Endothelial cell (in vitro differentiated cells): ENCODE measurements at regions not wholly inside any gene's neighbourhood (a gene's known extent, or its start where the extent isn't known, plus 50 kb on each side); places are given as distances from the start of the nearest gene placed in this dataset.

Experiments used
- DNase-seq: peaks from one replicate; pipeline ENCODE4 v3.0.0; 2021; ENCODE audit warnings: low spot score
- H3K27ac Mint-ChIP-seq: one replicate; pipeline ENCODE4 v1.8.0; 2021; ENCODE audit warnings: mixed read lengths, inconsistent platforms; ENCODE audit not compliant: unreplicated experiment
- H3K27me3 Mint-ChIP-seq: one replicate; pipeline ENCODE4 v1.8.0; 2021; ENCODE audit warnings: mild to moderate bottlenecking, moderate library complexity, mixed read lengths, inconsistent platforms; ENCODE audit not compliant: unreplicated experiment
- H3K36me3 Mint-ChIP-seq: one replicate; pipeline ENCODE4 v1.8.0; 2021; ENCODE audit warnings: mild to moderate bottlenecking, low read depth, mixed read lengths, inconsistent platforms; ENCODE audit not compliant: unreplicated experiment
- H3K4me1 Mint-ChIP-seq: one replicate; pipeline ENCODE4 v1.8.0; 2021; ENCODE audit warnings: mild to moderate bottlenecking, mixed read lengths, inconsistent platforms; ENCODE audit not compliant: unreplicated experiment
- H3K4me3 Mint-ChIP-seq: one replicate; pipeline ENCODE4 v1.8.0; 2021; ENCODE audit warnings: mild to moderate bottlenecking, mixed read lengths, inconsistent platforms; ENCODE audit not compliant: unreplicated experiment
- H3K9me3 Mint-ChIP-seq: one replicate; pipeline ENCODE4 v1.8.0; 2021; ENCODE audit warnings: mixed read lengths, inconsistent platforms; ENCODE audit not compliant: unreplicated experiment
- CTCF ChIP-seq: fragments of 200-600 bp; sonication (generic); IDR thresholded peaks from one replicate; pipeline ENCODE4 v1.5.0; 2021; ENCODE audit warnings: antibody characterized with exemption; ENCODE audit not compliant: unreplicated experiment

GRCh38 chr4:159566786-159567185 is 463.9 kb downstream of the RAPGEF2 start:
- no peaks in the 10 kb centered on the region for H3K27me3 Mint-ChIP-seq
- no peaks in the 10 kb centered on the region for H3K36me3 Mint-ChIP-seq
- no peak for DNase-seq
- no peak for TF ChIP-seq CTCF
- no peaks in the 10 kb centered on the region for H3K4me1 Mint-ChIP-seq
- no peak overlapping the region for H3K4me3 Mint-ChIP-seq
- peaks cover 9% of the 10 kb centered on the region for H3K9me3 Mint-ChIP-seq
- no peak overlapping the region for H3K27ac Mint-ChIP-seq

- no peak for DNase-seq
- no peaks in the 10 kb centered on the region for H3K36me3 Mint-ChIP-seq
- no peaks in the 10 kb centered on the region for H3K4me1 Mint-ChIP-seq
- no peaks in the 10 kb centered on the region for H3K9me3 Mint-ChIP-seq
- no peak overlapping the region for H3K4me3 Mint-ChIP-seq
- H3K27me3 Mint-ChIP-seq, result no peaks in the 10 kb centered on the region
- no peak overlapping the region for H3K27ac Mint-ChIP-seq
- TF ChIP-seq CTCF, result no peak
Measured at GRCh38 chr4:159577241-159577640, 474.4 kb downstream of the RAPGEF2 start.

- Mint-ChIP-seq H3K27ac (no peak overlapping the region), H3K36me3 (peaks cover 17% of the 10 kb centered on the region), H3K27me3 (no peaks in the 10 kb centered on the region), H3K4me3 (no peak overlapping the region), H3K4me1 (no peaks in the 10 kb centered on the region), H3K9me3 (peaks cover 16% of the 10 kb centered on the region)
- DNase-seq, result no peak
- TF ChIP-seq CTCF, result no peak
Measured at GRCh38 chr4:159582685-159583084, 479.8 kb downstream of the RAPGEF2 start.

- Mint-ChIP-seq H3K36me3 (no peaks in the 10 kb centered on the region), H3K27ac (no peak overlapping the region), H3K4me3 (no peak overlapping the region), H3K4me1 (peaks cover 21% of the 10 kb centered on the region), H3K9me3 (no peaks in the 10 kb centered on the region), H3K27me3 (no peaks in the 10 kb centered on the region)
- TF ChIP-seq CTCF, result no peak
- no peak for DNase-seq
Measured at GRCh38 chr4:159592898-159593556, 490.1 kb downstream of the RAPGEF2 start.

GRCh38 chr4:159593681-159594080 is 490.8 kb downstream of the RAPGEF2 start:
- no peak for TF ChIP-seq CTCF
- no peaks in the 10 kb centered on the region for H3K36me3 Mint-ChIP-seq
- H3K27me3 Mint-ChIP-seq, result no peaks in the 10 kb centered on the region
- peaks cover 24% of the 10 kb centered on the region for H3K4me1 Mint-ChIP-seq
- DNase-seq, result no peak
- no peak overlapping the region for H3K4me3 Mint-ChIP-seq
- no peaks in the 10 kb centered on the region for H3K9me3 Mint-ChIP-seq
- H3K27ac Mint-ChIP-seq, result no peak overlapping the region
